Esophagus muscularis mucosa (tissue), 4 donors: ENCODE measurements at regions not wholly inside any gene's neighbourhood (a gene's known extent, or its start where the extent isn't known, plus 50 kb on each side); places are given as distances from the start of the nearest gene placed in this dataset.
A peak's percentile ranks its signal among the peaks of the same experiment; 100 is the strongest.

Experiments
- DNase-seq: peaks from one replicate; pipeline ENCODE4 v3.0.0-alpha.2; 2017; ENCODE audit errors: extremely low spot score
- H3K27ac ChIP-seq, 4 donors: fragments of 200-600 bp; sonication (generic); replicated peaks in 1 of 4; 1 replicate in 3 of 4; 2 replicates in 1 of 4; pipeline ENCODE4 v1.5.1; 2016 to 2019; ENCODE audit warnings: mild to moderate bottlenecking in 1 of 4
- H3K27me3 ChIP-seq, 4 donors: fragments of 200-600 bp; sonication (generic); one replicate each; pipeline versions ENCODE4 v1.5.1 to v1.6.0; 2016 to 2019
- H3K36me3 ChIP-seq, 4 donors: fragments of 200-600 bp; sonication (generic); one replicate each; pipeline ENCODE4 v1.5.1; 2016 to 2019
- H3K4me1 ChIP-seq, 4 donors: fragments of 200-600 bp; sonication (generic); one replicate each; pipeline ENCODE4 v1.5.1; 2016 to 2019
- H3K4me3 ChIP-seq, 4 donors: fragments of 200-600 bp; sonication (generic); 1 replicate in 2 of 4; 2 replicates in 2 of 4; pipeline ENCODE4 v1.5.1; 2016 to 2019; ENCODE audit warnings: mild to moderate bottlenecking in 4 of 4, moderate library complexity in 1 of 4
- H3K9me3 ChIP-seq, 4 donors: fragments of 200-600 bp; sonication (generic); 1 replicate in 3 of 4; 2 replicates in 1 of 4; pipeline ENCODE4 v1.5.1; 2016 to 2019
- CTCF ChIP-seq, 3 experiments: fragments of 200-600 bp in 2 of 3; fragments of 450-650 bp in 1 of 3; sonication (generic) in 2 of 3; IDR thresholded peaks; one replicate each; pipeline ENCODE4 v1.5.1; 2017 to 2019; ENCODE audit warnings: antibody characterized with exemption in 3 of 3, mild to moderate bottlenecking in 2 of 3, moderate library complexity in 1 of 3
- EP300 ChIP-seq: sonication (generic); formaldehyde crosslinking; IDR thresholded peaks from one replicate; pipeline ENCODE4 v1.6.1; 2017; ENCODE audit warnings: antibody characterized with exemption
- POLR2A ChIP-seq: fragments of 450-650 bp; IDR thresholded peaks from one replicate; pipeline ENCODE4 v1.6.1; 2017; ENCODE audit warnings: antibody characterized with exemption, moderate library complexity, mild to moderate bottlenecking, low read depth
- POLR2AphosphoS5 ChIP-seq, 2 donors: sonication (generic); formaldehyde crosslinking; IDR thresholded peaks; one replicate each; pipeline ENCODE4 v1.6.1; 2017; ENCODE audit warnings: antibody characterized with exemption in 2 of 2
- WGBS: methylation state at CpG from one replicate; pipeline ENCODE4 v1.1.5; 2018; 5-methylcytosine and 5-hydroxymethylcytosine counted together
- intact Hi-C: fragments of 100-400 bp; cut with DNase I; formaldehyde crosslinking; loops from one replicate; pipeline ENCODE4 v1.15.1; 2023

- peaks cover 0 to 4% (median 0%) of the 10 kb centered on the region in 4 donors for H3K9me3 ChIP-seq
- H3K4me3 ChIP-seq, result no peak overlapping the region
- H3K36me3 ChIP-seq, result no peaks in the 10 kb centered on the region
- no peaks in the 10 kb centered on the region for H3K4me1 ChIP-seq
- TF ChIP-seq EP300 (no peak), CTCF (IDR thresholded peaks at IDR 0.05) (no peak), POLR2A (no peak), POLR2AphosphoS5 (IDR thresholded peaks at IDR 0.05) (no peak)
- WGBS, result 92% methylated on average over 8 of the region's 8 CpGs
- intact Hi-C loops, result no loop called here
- H3K27ac ChIP-seq, result no peak overlapping the region
- H3K27me3 ChIP-seq, result no peaks in the 10 kb centered on the region
- DNase-seq, result peak; percentile 53
These were observed 50.2 kb upstream of the PLET1 start for GRCh38 chr11:112310848-112311247.

GRCh38 chr11:112315057-112315720 lies 54.5 kb upstream of the PLET1 start:
- Histone ChIP-seq H3K9me3 (no peaks in the 10 kb centered on the region), H3K27me3 (no peaks in the 10 kb centered on the region), H3K4me3 (no peak overlapping the region), H3K36me3 (no peaks in the 10 kb centered on the region), H3K27ac (no peak overlapping the region), H3K4me1 (peaks cover 7 to 29% (median 18%) of the 10 kb centered on the region in 4 donors)
- 95% methylated on average over 8 of the region's 8 CpGs for WGBS
- intact Hi-C loops, result no loop called here
- no peak for TF ChIP-seq POLR2A
- TF ChIP-seq POLR2AphosphoS5 (IDR thresholded peaks at IDR 0.05), result no peak
- no peak for TF ChIP-seq EP300
- TF ChIP-seq CTCF (IDR thresholded peaks at IDR 0.05), result no peak
- DNase-seq, result peak; percentile 86

- Histone ChIP-seq H3K36me3 (no peaks in the 10 kb centered on the region), H3K4me1 (peaks cover 14 to 38% (median 28%) of the 10 kb centered on the region in 4 donors), H3K9me3 (no peaks in the 10 kb centered on the region), H3K4me3 (no peak overlapping the region), H3K27ac (no peak overlapping the region), H3K27me3 (no peaks in the 10 kb centered on the region)
- TF ChIP-seq POLR2A (no peak), POLR2AphosphoS5 (IDR thresholded peaks at IDR 0.05) (no peak), EP300 (no peak), CTCF (IDR thresholded peaks at IDR 0.05) (no peak)
- intact Hi-C loops, result no loop called here
- DNase-seq, result peak; percentile 84
- WGBS, result 77% methylated on average over 8 of the region's 11 CpGs
These were observed 55.4 kb upstream of the PLET1 start for GRCh38 chr11:112315861-112316739.

- WGBS, result 55% methylated on average over 4 of the region's 4 CpGs
- Histone ChIP-seq H3K36me3 (no peaks in the 10 kb centered on the region), H3K27me3 (no peaks in the 10 kb centered on the region), H3K9me3 (no peaks in the 10 kb centered on the region), H3K27ac (peak overlapping the region in 1 of 4 donors; percentile 1), H3K4me1 (peaks cover 21 to 44% (median 32%) of the 10 kb centered on the region in 4 donors), H3K4me3 (no peak overlapping the region)
- peak; percentile 77 for DNase-seq
- intact Hi-C loops, result no loop called here
- TF ChIP-seq CTCF (IDR thresholded peaks at IDR 0.05) (no peak), POLR2AphosphoS5 (IDR thresholded peaks at IDR 0.05) (no peak), POLR2A (no peak), EP300 (no peak)
These were observed 56.3 kb upstream of the PLET1 start for GRCh38 chr11:112316971-112317370.
